HG02798 (cell line): ENCODE measurements at regions not wholly inside any gene's neighbourhood (a gene's known extent, or its start where the extent isn't known, plus 50 kb on each side); places are given as distances from the start of the nearest gene placed in this dataset.

Experiments used
- ATAC-seq: cut with Tn5 transposase; IDR thresholded peaks from one replicate; pipeline ENCODE4 v1.9.1; 2021; ENCODE audit warnings: mild to moderate bottlenecking; ENCODE audit not compliant: unreplicated experiment, poor library complexity

GRCh38 chr1:209519786-209520185 lies 63.7 kb upstream of the CAMK1G start:
- no peak for ATAC-seq

- no peak for ATAC-seq
Observed at GRCh38 chr1:209522826-209523225, 60.7 kb upstream of the CAMK1G start.

- ATAC-seq, result no peak
Observed at GRCh38 chr1:209526137-209526536, 57.4 kb upstream of the CAMK1G start.

GRCh38 chr1:209527372-209527771 lies 56.1 kb upstream of the CAMK1G start:
- ATAC-seq, result no peak

GRCh38 chr1:209527993-209528717 lies 55.4 kb upstream of the CAMK1G start:
- ATAC-seq, result no peak

- no peak for ATAC-seq
Observed at GRCh38 chr1:209529233-209529632, 54.3 kb upstream of the CAMK1G start.

GRCh38 chr1:209531006-209531405 lies 52.5 kb upstream of the CAMK1G start:
- no peak for ATAC-seq

GRCh38 chr1:209531549-209531948 lies 52.0 kb upstream of the CAMK1G start:
- ATAC-seq, result no peak
